HPDE6-E6E7 (cell line): ENCODE measurements at regions not wholly inside any gene's neighbourhood (a gene's known extent, or its start where the extent isn't known, plus 50 kb on each side); places are given as distances from the start of the nearest gene placed in this dataset.
"Not testable (repeated sequence)": the region's sequence is repeated elsewhere in the genome, so short reads cannot be mapped to it uniquely, and the experiment has no call there.

ENCODE experiments used
- DNase-seq: peaks from one replicate; pipeline ENCODE4 v3.0.0; 2011; ENCODE audit warnings: missing footprints; ENCODE audit errors: extremely low spot score

GRCh38 chr17:5951912-5952311, 118.3 kb upstream of the WSCD1 start:
- DNase-seq: no peak

- no peak for DNase-seq
Observed at GRCh38 chr17:5952518-5952917, 117.7 kb upstream of the WSCD1 start.

GRCh38 chr17:5955764-5956163, 114.4 kb upstream of the WSCD1 start:
- DNase-seq: no peak

GRCh38 chr17:5958850-5959249, 111.3 kb upstream of the WSCD1 start:
- DNase-seq: no peak

- no peak for DNase-seq
Observed at GRCh38 chr17:5962371-5962770, 107.8 kb upstream of the WSCD1 start.

- no peak for DNase-seq
Observed at GRCh38 chr17:5971969-5972368, 98.2 kb upstream of the WSCD1 start.

GRCh38 chr17:5973410-5973809, 96.8 kb upstream of the WSCD1 start:
- no peak for DNase-seq

- no peak for DNase-seq
Observed at GRCh38 chr17:5975661-5976060, 94.5 kb upstream of the WSCD1 start.

GRCh38 chr17:5976251-5976650, 93.9 kb upstream of the WSCD1 start:
- no peak for DNase-seq

GRCh38 chr17:5978496-5978895, 91.7 kb upstream of the WSCD1 start:
- DNase-seq: no peak

GRCh38 chr17:5980941-5981340, 89.2 kb upstream of the WSCD1 start:
- DNase-seq: no peak

- no peak for DNase-seq
Observed at GRCh38 chr17:5986644-5987043, 83.5 kb upstream of the WSCD1 start.

- DNase-seq: no peak
Observed at GRCh38 chr17:6000426-6000825, 69.8 kb upstream of the WSCD1 start.

GRCh38 chr17:6003221-6003620, 67.0 kb upstream of the WSCD1 start:
- not testable (repeated sequence) for DNase-seq

GRCh38 chr17:6005939-6006338, 64.2 kb upstream of the WSCD1 start:
- DNase-seq: no peak

- DNase-seq: no peak
Observed at GRCh38 chr17:6011206-6011605, 59.0 kb upstream of the WSCD1 start.

GRCh38 chr17:6018788-6019187, 51.4 kb upstream of the WSCD1 start:
- DNase-seq: no peak

GRCh38 chr17:6019959-6020358, 50.2 kb upstream of the WSCD1 start:
- no peak for DNase-seq

- DNase-seq: no peak
Observed at GRCh38 chr17:6020376-6021010, 49.7 kb upstream of the WSCD1 start.
